ENCODE measurements at regions not wholly inside any gene's neighbourhood (a gene's known extent, or its start where the extent isn't known, plus 50 kb on each side); places are given as distances from the start of the nearest gene placed in this dataset.

DNA sequence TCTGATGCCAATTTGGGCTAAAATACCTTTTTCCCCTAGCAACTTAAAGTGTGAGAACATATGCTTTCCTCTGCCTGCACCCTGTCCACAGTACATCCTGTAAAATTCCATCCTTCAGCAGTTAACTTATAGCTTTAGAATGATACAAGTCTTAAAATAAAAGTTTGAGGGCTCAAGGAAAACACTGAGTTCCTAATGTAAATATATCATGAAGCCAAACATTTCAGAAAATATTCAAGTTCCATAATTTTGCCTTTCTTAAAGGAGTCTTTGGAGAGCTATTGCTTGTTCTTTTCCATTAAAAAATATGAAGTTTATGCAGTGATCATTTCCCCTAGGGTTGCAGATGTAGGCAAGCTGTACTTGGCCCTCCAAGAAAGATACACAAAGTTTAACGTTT, 303.8 kb downstream of the COL12A1 start:
- TF ChIP-seq POLR2A (IDR thresholded peaks at IDR 0.05) (no peak), CTCF (IDR thresholded peaks at IDR 0.05) (no peak), POLR2AphosphoS5 (IDR thresholded peaks at IDR 0.05) (no peak), EP300 (IDR thresholded peaks at IDR 0.05; ENCODE audit: low read depth) (no peak)

Measured in transverse colon (tissue), 4 donors.